ENCODE measurements at regions not wholly inside any gene's neighbourhood (a gene's known extent, or its start where the extent isn't known, plus 50 kb on each side); places are given as distances from the start of the nearest gene placed in this dataset.

- H2BK120ac ChIP-seq (ENCODE audit: low read depth, low read length, poor library complexity, severe bottlenecking) = no peak overlapping the region
- no peak overlapping the region for H4K91ac ChIP-seq (ENCODE audit: insufficient read length, low read depth, low read length)
- no peak overlapping the region for H3K56ac ChIP-seq (ENCODE audit: insufficient read length, low read depth, low read length)
- H3K23me2 ChIP-seq (ENCODE audit: insufficient read length, low read depth, low read length, poor library complexity, severe bottlenecking) = no peaks in the 10 kb centered on the region
- peak overlapping the region in 1 of 2 experiments; percentile 18; a peak in 1 of 5 replicates for H3K4me3 Mint-ChIP-seq
- no peaks in the 10 kb centered on the region for H4K20me1 ChIP-seq (ENCODE audit: control insufficient read depth, insufficient read depth, insufficient read length)
- H2BK15ac ChIP-seq (ENCODE audit: low read depth, low read length) = no peak overlapping the region
- no peak overlapping the region for H3K27ac ChIP-seq (ENCODE audit: insufficient read length, low read depth, low read length)
- no peaks in the 10 kb centered on the region; the same call in 1 of the 2 replicates for H3K27me3 Mint-ChIP-seq (ENCODE audit: low read depth)
- H2AK5ac ChIP-seq (ENCODE audit: insufficient read length, low read length) = no peak overlapping the region
- H2BK12ac ChIP-seq (ENCODE audit: insufficient read length, low read depth, low read length) = no peak overlapping the region
- H3K79me1 ChIP-seq (ENCODE audit: insufficient read depth, low read depth, low read length, poor library complexity, severe bottlenecking) = no peaks in the 10 kb centered on the region
- H3K4ac ChIP-seq (ENCODE audit: low read depth, low read length) = no peak overlapping the region
- H3K4me1 Mint-ChIP-seq = peaks cover 31 to 33% of the 10 kb centered on the region in 2 experiments
- H3K4me1 ChIP-seq (ENCODE audit: insufficient read depth, low read length) = peaks cover 2% of the 10 kb centered on the region; the same call in 1 of the 2 replicates
- H3T11ph ChIP-seq (ENCODE audit: low read length) = no peak overlapping the region
- H3K4me2 ChIP-seq (ENCODE audit: insufficient read depth, insufficient read length, low read length) = no peak overlapping the region
- TF ChIP-seq, protein P1, sequence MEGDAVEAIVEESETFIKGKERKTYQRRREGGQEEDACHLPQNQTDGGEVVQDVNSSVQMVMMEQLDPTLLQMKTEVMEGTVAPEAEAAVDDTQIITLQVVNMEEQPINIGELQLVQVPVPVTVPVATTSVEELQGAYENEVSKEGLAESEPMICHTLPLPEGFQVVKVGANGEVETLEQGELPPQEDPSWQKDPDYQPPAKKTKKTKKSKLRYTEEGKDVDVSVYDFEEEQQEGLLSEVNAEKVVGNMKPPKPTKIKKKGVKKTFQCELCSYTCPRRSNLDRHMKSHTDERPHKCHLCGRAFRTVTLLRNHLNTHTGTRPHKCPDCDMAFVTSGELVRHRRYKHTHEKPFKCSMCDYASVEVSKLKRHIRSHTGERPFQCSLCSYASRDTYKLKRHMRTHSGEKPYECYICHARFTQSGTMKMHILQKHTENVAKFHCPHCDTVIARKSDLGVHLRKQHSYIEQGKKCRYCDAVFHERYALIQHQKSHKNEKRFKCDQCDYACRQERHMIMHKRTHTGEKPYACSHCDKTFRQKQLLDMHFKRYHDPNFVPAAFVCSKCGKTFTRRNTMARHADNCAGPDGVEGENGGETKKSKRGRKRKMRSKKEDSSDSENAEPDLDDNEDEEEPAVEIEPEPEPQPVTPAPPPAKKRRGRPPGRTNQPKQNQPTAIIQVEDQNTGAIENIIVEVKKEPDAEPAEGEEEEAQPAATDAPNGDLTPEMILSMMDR (conservative IDR thresholded peaks at IDR 0.05) = no peak
- no peaks in the 10 kb centered on the region for H3K36me3 Mint-ChIP-seq (ENCODE audit: insufficient read depth in 1 of 3, low read depth in 3 of 3)
- H3K14ac ChIP-seq (ENCODE audit: insufficient read depth, low read length) = no peak overlapping the region
- no peaks in the 10 kb centered on the region for H3K9me3 ChIP-seq (ENCODE audit: control insufficient read depth, low read depth, low read length)
- DNase-seq = peak; percentile 83
- no peak overlapping the region for H4K8ac ChIP-seq (replicated peaks; ENCODE audit: insufficient read length, low read depth, low read length)
- H3K9ac ChIP-seq (ENCODE audit: extremely low read depth, insufficient read length, low read length) = no peak overlapping the region
- H2BK20ac ChIP-seq (ENCODE audit: low read depth, low read length, poor library complexity, severe bottlenecking) = no peak overlapping the region
- WGBS (ENCODE audit: extremely low coverage, insufficient read length, low lambda C conversion rate) = no CpG with 5 or more reads among the region's 15 CpGs
- no peaks in the 10 kb centered on the region; a peak in 2 of 5 replicates for H3K9me3 Mint-ChIP-seq
- peak overlapping the region; percentile 1 for H2BK5ac ChIP-seq (ENCODE audit: insufficient read length, low read length)
- no peak overlapping the region for H3K23ac ChIP-seq (ENCODE audit: insufficient read length, low read depth, low read length)
- no peaks in the 10 kb centered on the region for H3K79me2 ChIP-seq (ENCODE audit: insufficient read depth, low read length)
- H3K18ac ChIP-seq (ENCODE audit: insufficient read length, low read depth, low read length) = peak overlapping the region; percentile 77
- H2AFZ ChIP-seq (ENCODE audit: low read length) = no peak overlapping the region
- H3K27me3 ChIP-seq (ENCODE audit: insufficient read depth, low read length) = no peaks in the 10 kb centered on the region
- H4K5ac ChIP-seq (ENCODE audit: insufficient read length, low read depth, low read length) = no peak overlapping the region
- peak overlapping the region in 2 of 3 experiments; percentile 85 to 97; a peak in 5 of 7 replicates for H3K27ac Mint-ChIP-seq
Measured at GRCh38 chr12:124630791-124631313, 63.4 kb upstream of the NCOR2 start.

Data from H9 (cell line).